ENCODE measurements at regions not wholly inside any gene's neighbourhood (a gene's known extent, or its start where the extent isn't known, plus 50 kb on each side); places are given as distances from the start of the nearest gene placed in this dataset.

GRCh38 chr12:14262771-14263511 lies 102.5 kb upstream of the ATF7IP start:
- TF ChIP-seq POLR2AphosphoS5 (IDR thresholded peaks at IDR 0.05) (no peak), CTCF (IDR thresholded peaks at IDR 0.05 in 8 of 11, conservative IDR thresholded peaks at IDR 0.05 in 3 of 11) (no peak), POLR2A (IDR thresholded peaks at IDR 0.05) (no peak)

Data from spleen (tissue), 7 donors.